A673 (cell line): ENCODE measurements at regions not wholly inside any gene's neighbourhood (a gene's known extent, or its start where the extent isn't known, plus 50 kb on each side); places are given as distances from the start of the nearest gene placed in this dataset.
"Not testable (repeated sequence)": the region's sequence is repeated elsewhere in the genome, so short reads cannot be mapped to it uniquely, and the experiment has no call there.

Experiments
- BruUV-seq: library from RNA; stranded (reverse); fragments of 400-500 nt; replicated peaks from 2 replicates; lab custom pipeline; 2021; lab: Mats Ljungman, UMichigan
- CTCF ChIA-PET: fragments of 300-600 bp; sonication (Branson Sonifier 250); formaldehyde crosslinking; loops from one replicate; lab custom pipeline; 2022; ENCODE audit warnings: antibody characterized with exemption; lab: Charles Lee
- POLR2A ChIA-PET: fragments of 300-600 bp; sonication (Branson Sonifier 250); formaldehyde crosslinking; loops from one replicate; lab custom pipeline; 2022; ENCODE audit warnings: antibody characterized with exemption; ENCODE audit not compliant: low non-redundant PET; lab: Charles Lee
- DNase-seq: peaks from one replicate; pipeline ENCODE4 v3.0.0-alpha.2; 2015; ENCODE audit warnings: low spot score
- H3K27ac ChIP-seq: fragments of 200-600 bp; sonication (generic); 2 replicates; pipeline ENCODE4 v1.5.1; 2016; ENCODE audit warnings: mixed run types, low read depth, mild to moderate bottlenecking, mixed read lengths, antibody characterized with exemption, low read length; ENCODE audit not compliant: poor library complexity, severe bottlenecking
- H3K27me3 ChIP-seq: fragments of 200-600 bp; sonication (generic); replicated peaks from 2 replicates; pipeline ENCODE4 v1.6.1; 2017; ENCODE audit warnings: mixed run types, low read depth, mild to moderate bottlenecking, mixed read lengths, antibody characterized with exemption, low read length; ENCODE audit not compliant: insufficient read depth, poor library complexity
- H3K36me3 ChIP-seq: fragments of 200-600 bp; sonication (generic); 2 replicates; pipeline ENCODE4 v1.6.1; 2016; ENCODE audit warnings: mixed run types, mild to moderate bottlenecking, mixed read lengths, antibody characterized with exemption, low read length; ENCODE audit not compliant: insufficient read depth, poor library complexity, severe bottlenecking
- H3K4me1 ChIP-seq: fragments of 200-600 bp; sonication (generic); 2 replicates; pipeline ENCODE4 v1.6.1; 2017; ENCODE audit warnings: mixed run types, mild to moderate bottlenecking, mixed read lengths, antibody characterized with exemption, low read length; ENCODE audit not compliant: insufficient read depth, poor library complexity, severe bottlenecking
- H3K4me3 ChIP-seq: fragments of 200-600 bp; sonication (generic); 2 replicates; pipeline ENCODE4 v1.5.1; 2016; ENCODE audit warnings: low read depth, mixed run types, mild to moderate bottlenecking, mixed read lengths, low read length; ENCODE audit not compliant: poor library complexity, severe bottlenecking
- H3K9me3 ChIP-seq: fragments of 200-600 bp; sonication (generic); 2 replicates; pipeline ENCODE4 v1.6.1; 2016; ENCODE audit warnings: mixed run types, low read depth, mild to moderate bottlenecking, mixed read lengths, antibody characterized with exemption, low read length; ENCODE audit not compliant: poor library complexity, severe bottlenecking
- EZH2 ChIP-seq: fragments of 200-600 bp; sonication (generic); IDR thresholded peaks from 2 replicates; pipeline ENCODE4 v1.6.1; 2017; ENCODE audit warnings: borderline replicate concordance, low read depth, mild to moderate bottlenecking, mixed read lengths, antibody characterized with exemption, low read length; ENCODE audit not compliant: poor library complexity, severe bottlenecking
- intact Hi-C: fragments of 100-400 bp; cut with micrococcal nuclease; formaldehyde crosslinking; loops from one replicate; pipeline ENCODE4 v1.10.0; 2022; ENCODE audit not compliant: unreplicated experiment
- TF ChIP-seq, protein P1 (sequence below): fragments of 300-800, 200-600 bp; sonication (generic); conservative IDR thresholded peaks from 2 replicates; pipeline ENCODE4 v1.5.1; 2017; ENCODE audit warnings: low read depth, mild to moderate bottlenecking, antibody characterized with exemption, low read length, moderate library complexity, mixed read lengths

DNA sequence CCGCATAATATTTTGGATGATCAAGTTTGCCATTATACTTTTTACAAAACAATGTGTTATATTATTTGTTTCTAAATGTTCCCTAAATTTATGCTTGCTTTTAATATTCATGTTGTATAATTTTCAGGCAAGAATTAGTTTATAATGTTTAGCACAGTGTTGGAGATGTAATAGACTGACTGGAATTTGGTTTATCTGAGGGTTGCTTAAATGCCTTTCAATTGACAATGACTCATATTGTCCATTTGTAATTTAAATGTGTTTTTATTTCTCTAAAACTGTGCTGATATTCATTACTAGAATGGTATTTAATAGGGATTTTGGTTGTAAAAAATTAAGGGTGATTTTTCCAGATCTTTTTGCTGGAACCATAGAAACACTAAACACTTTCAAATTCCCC is 788.4 kb downstream of the SLC6A15 start:
- Histone ChIP-seq H3K4me1 (no peaks in the 10 kb centered on the region), H3K27ac (no peak overlapping the region), H3K27me3 (no peaks in the 10 kb centered on the region), H3K4me3 (no peak overlapping the region), H3K9me3 (no peaks in the 10 kb centered on the region), H3K36me3 (no peaks in the 10 kb centered on the region)
- no peak for DNase-seq
- TF ChIP-seq, protein P1, sequence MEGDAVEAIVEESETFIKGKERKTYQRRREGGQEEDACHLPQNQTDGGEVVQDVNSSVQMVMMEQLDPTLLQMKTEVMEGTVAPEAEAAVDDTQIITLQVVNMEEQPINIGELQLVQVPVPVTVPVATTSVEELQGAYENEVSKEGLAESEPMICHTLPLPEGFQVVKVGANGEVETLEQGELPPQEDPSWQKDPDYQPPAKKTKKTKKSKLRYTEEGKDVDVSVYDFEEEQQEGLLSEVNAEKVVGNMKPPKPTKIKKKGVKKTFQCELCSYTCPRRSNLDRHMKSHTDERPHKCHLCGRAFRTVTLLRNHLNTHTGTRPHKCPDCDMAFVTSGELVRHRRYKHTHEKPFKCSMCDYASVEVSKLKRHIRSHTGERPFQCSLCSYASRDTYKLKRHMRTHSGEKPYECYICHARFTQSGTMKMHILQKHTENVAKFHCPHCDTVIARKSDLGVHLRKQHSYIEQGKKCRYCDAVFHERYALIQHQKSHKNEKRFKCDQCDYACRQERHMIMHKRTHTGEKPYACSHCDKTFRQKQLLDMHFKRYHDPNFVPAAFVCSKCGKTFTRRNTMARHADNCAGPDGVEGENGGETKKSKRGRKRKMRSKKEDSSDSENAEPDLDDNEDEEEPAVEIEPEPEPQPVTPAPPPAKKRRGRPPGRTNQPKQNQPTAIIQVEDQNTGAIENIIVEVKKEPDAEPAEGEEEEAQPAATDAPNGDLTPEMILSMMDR, result no peak
- no peak for TF ChIP-seq EZH2
- ChIA-PET CTCF (no interaction called here), POLR2A (no interaction called here)
- intact Hi-C loops, result no loop called here
- no TSS peak for BruUV-seq

DNA sequence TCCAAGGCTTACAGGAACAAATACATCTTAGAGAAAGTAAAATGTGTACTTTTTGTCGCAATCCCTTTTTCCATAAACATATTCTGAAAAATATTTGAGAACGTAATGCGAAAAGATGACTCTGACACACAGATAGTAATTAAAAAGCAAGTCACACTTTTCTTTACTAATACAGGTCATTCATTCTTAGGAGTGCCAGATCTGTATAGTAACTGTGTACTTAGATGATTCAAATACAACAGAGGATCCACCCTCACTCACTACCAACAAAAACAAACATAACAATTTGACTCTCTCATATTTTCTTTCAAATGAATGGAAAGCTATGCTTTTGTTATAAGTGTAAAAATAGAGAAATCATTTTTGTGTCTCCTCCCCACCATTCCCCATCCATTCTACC is 795.4 kb downstream of the SLC6A15 start:
- no peaks in the 10 kb centered on the region for H3K36me3 ChIP-seq
- no peak for TF ChIP-seq EZH2
- TF ChIP-seq, protein P1, result no peak
- no TSS peak for BruUV-seq
- H3K27ac ChIP-seq, result no peak overlapping the region
- CTCF ChIA-PET, result no interaction called here
- H3K27me3 ChIP-seq, result no peaks in the 10 kb centered on the region
- DNase-seq, result no peak
- intact Hi-C loops, result no loop called here
- no peaks in the 10 kb centered on the region for H3K4me1 ChIP-seq
- H3K9me3 ChIP-seq, result no peaks in the 10 kb centered on the region
- H3K4me3 ChIP-seq, result no peak overlapping the region
- POLR2A ChIA-PET, result no interaction called here

DNA sequence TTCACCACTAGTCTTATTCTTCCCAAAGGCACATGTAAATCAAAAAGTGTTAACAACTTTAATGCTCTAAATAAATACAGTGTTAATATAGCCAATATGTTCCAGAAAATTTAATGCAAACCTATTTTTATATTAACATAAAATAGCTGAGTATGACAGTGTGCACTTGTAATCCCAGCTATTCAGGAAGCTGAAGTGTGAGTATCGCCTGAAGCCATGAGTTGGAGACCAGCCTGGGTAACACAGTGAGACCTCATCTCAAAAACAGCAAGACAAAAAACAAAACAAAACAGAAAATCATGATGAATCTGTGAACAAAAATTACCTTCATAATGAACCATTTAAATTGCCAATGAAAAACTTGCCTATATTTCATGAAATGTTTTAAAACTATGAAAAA is 798.9 kb downstream of the SLC6A15 start:
- Histone ChIP-seq H3K36me3 (no peaks in the 10 kb centered on the region), H3K27me3 (no peaks in the 10 kb centered on the region), H3K4me1 (no peaks in the 10 kb centered on the region), H3K9me3 (no peaks in the 10 kb centered on the region), H3K4me3 (no peak overlapping the region), H3K27ac (no peak overlapping the region)
- CTCF ChIA-PET, result no interaction called here
- no TSS peak for BruUV-seq
- DNase-seq, result no peak
- POLR2A ChIA-PET, result no interaction called here
- TF ChIP-seq, protein P1, result no peak
- TF ChIP-seq EZH2, result no peak
- intact Hi-C loops, result no loop called here

DNA sequence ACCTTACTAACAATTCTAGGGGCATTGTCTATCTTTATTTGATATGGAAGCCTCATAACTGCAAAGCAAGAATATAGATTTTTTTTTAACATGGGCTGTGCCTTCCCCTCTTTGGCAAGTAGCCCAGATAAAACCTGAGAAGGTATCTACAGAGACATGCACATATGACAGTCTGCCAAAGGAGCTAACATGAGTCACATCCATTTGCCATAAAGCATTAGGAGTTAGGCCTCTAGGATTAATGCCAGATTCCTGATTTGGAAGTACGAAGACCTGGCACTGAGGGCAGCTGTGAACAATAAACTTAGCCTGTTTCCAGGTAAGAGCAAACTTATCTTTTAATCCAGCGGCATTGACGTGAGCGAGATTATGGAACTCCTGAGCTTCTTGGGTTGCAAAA is 808.7 kb downstream of the SLC6A15 start:
- H3K9me3 ChIP-seq, result peaks cover 16% of the 10 kb centered on the region
- POLR2A ChIA-PET, DNase-seq, H3K4me3 ChIP-seq, H3K27ac ChIP-seq, H3K36me3 ChIP-seq, H3K27me3 ChIP-seq, CTCF ChIA-PET, H3K4me1 ChIP-seq, BruUV-seq, intact Hi-C loops: not testable (repeated sequence)

DNA sequence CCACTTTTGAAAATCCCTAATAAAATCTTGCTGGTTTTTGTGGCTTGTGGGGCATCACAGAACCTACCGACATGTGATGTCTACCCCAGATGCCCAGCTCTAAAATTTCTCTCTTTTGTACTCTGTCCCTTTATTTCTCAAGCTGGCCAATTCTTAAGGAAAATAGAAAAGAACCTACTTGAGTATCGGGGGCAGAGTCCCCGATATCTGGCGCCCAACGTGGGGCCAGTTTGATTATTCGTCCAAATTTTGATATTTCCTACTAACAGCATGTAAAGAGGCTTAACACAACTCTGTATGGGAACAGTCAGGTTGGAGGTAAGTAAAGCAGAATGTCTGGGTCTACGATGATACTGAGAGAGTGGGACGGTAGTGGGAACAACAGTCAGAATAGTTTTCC is 810.6 kb downstream of the SLC6A15 start:
- CTCF ChIA-PET, H3K4me1 ChIP-seq, BruUV-seq, H3K36me3 ChIP-seq, DNase-seq, H3K4me3 ChIP-seq, H3K27ac ChIP-seq, POLR2A ChIA-PET, intact Hi-C loops, H3K27me3 ChIP-seq: not testable (repeated sequence)
- H3K9me3 ChIP-seq, result peaks cover 16% of the 10 kb centered on the region
